Muscle layer of colon (tissue), 2 donors: ENCODE measurements at regions not wholly inside any gene's neighbourhood (a gene's known extent, or its start where the extent isn't known, plus 50 kb on each side); places are given as distances from the start of the nearest gene placed in this dataset.
"Not testable (repeated sequence)": the region's sequence is repeated elsewhere in the genome, so short reads cannot be mapped to it uniquely, and the experiment has no call there.

ENCODE experiments used
- H3K27ac ChIP-seq: one replicate; pipeline ENCODE4 v1.7.0; 2013; ENCODE audit warnings: low read depth, mild to moderate bottlenecking, low read length, moderate library complexity
- H3K27me3 ChIP-seq, 2 donors: one replicate each; pipeline ENCODE4 v1.7.0; 2013; ENCODE audit warnings: low read length in 2 of 2, mild to moderate bottlenecking in 2 of 2; ENCODE audit not compliant: insufficient read depth in 2 of 2, control insufficient read depth in 1 of 2
- H3K36me3 ChIP-seq: one replicate; pipeline ENCODE4 v1.7.0; 2013; ENCODE audit warnings: mild to moderate bottlenecking, low read length; ENCODE audit not compliant: insufficient read depth
- H3K4me1 ChIP-seq: one replicate; pipeline ENCODE4 v1.7.0; 2013; ENCODE audit warnings: mild to moderate bottlenecking, low read length; ENCODE audit not compliant: insufficient read depth
- H3K4me3 ChIP-seq, 2 donors: one replicate each; pipeline ENCODE4 v1.7.0; 2013; ENCODE audit warnings: low read length in 2 of 2, low read depth in 1 of 2, mild to moderate bottlenecking in 1 of 2, moderate library complexity in 1 of 2
- H3K9ac ChIP-seq: one replicate; pipeline ENCODE4 v1.7.0; 2013; ENCODE audit warnings: low read length
- H3K9me3 ChIP-seq: one replicate; pipeline ENCODE4 v1.7.0; 2013; ENCODE audit warnings: mild to moderate bottlenecking, low read length
- donor health status: abdominal sarcoma.
- donor health status: Adenocarcinoma of cecum.

GRCh38 chr14:58918066-58918738 is 270.3 kb upstream of the DAAM1 start:
- H3K4me3 ChIP-seq: no peak overlapping the region
- H3K9ac ChIP-seq: no peak overlapping the region
- H3K27me3 ChIP-seq: no peaks in the 10 kb centered on the region
- no peaks in the 10 kb centered on the region for H3K4me1 ChIP-seq
- H3K27ac ChIP-seq: no peak overlapping the region
- no peaks in the 10 kb centered on the region for H3K9me3 ChIP-seq
- H3K36me3 ChIP-seq: no peaks in the 10 kb centered on the region

GRCh38 chr14:58919217-58919616 is 269.2 kb upstream of the DAAM1 start:
- no peaks in the 10 kb centered on the region for H3K36me3 ChIP-seq
- H3K9ac ChIP-seq: no peak overlapping the region
- H3K4me1 ChIP-seq: no peaks in the 10 kb centered on the region
- no peaks in the 10 kb centered on the region for H3K27me3 ChIP-seq
- H3K4me3 ChIP-seq: no peak overlapping the region
- no peaks in the 10 kb centered on the region for H3K9me3 ChIP-seq
- no peak overlapping the region for H3K27ac ChIP-seq

- H3K9ac ChIP-seq: no peak overlapping the region
- H3K4me1 ChIP-seq: no peaks in the 10 kb centered on the region
- H3K27ac ChIP-seq: no peak overlapping the region
- H3K36me3 ChIP-seq: no peaks in the 10 kb centered on the region
- H3K27me3 ChIP-seq: no peaks in the 10 kb centered on the region
- H3K9me3 ChIP-seq: no peaks in the 10 kb centered on the region
- no peak overlapping the region for H3K4me3 ChIP-seq
These were observed 268.2 kb upstream of the DAAM1 start for GRCh38 chr14:58920230-58920629.

GRCh38 chr14:58922201-58922940 is 266.1 kb upstream of the DAAM1 start:
- H3K27ac ChIP-seq, H3K4me3 ChIP-seq, H3K4me1 ChIP-seq, H3K9me3 ChIP-seq, H3K27me3 ChIP-seq, H3K9ac ChIP-seq, H3K36me3 ChIP-seq: not testable (repeated sequence)

GRCh38 chr14:58923751-58924405 is 264.6 kb upstream of the DAAM1 start:
- no peak overlapping the region for H3K27ac ChIP-seq
- H3K4me1 ChIP-seq: no peaks in the 10 kb centered on the region
- H3K4me3 ChIP-seq: no peak overlapping the region
- H3K36me3 ChIP-seq: no peaks in the 10 kb centered on the region
- H3K9me3 ChIP-seq: no peaks in the 10 kb centered on the region
- no peak overlapping the region for H3K9ac ChIP-seq
- no peaks in the 10 kb centered on the region for H3K27me3 ChIP-seq

GRCh38 chr14:58941629-58942028 is 246.8 kb upstream of the DAAM1 start:
- Histone ChIP-seq H3K27ac (no peak overlapping the region), H3K27me3 (no peaks in the 10 kb centered on the region), H3K9ac (no peak overlapping the region), H3K36me3 (no peaks in the 10 kb centered on the region), H3K9me3 (no peaks in the 10 kb centered on the region), H3K4me1 (peaks cover 21% of the 10 kb centered on the region), H3K4me3 (no peak overlapping the region)

- Histone ChIP-seq H3K4me3 (no peak overlapping the region), H3K9me3 (no peaks in the 10 kb centered on the region), H3K9ac (no peak overlapping the region), H3K27me3 (no peaks in the 10 kb centered on the region), H3K36me3 (no peaks in the 10 kb centered on the region), H3K4me1 (peaks cover 21% of the 10 kb centered on the region), H3K27ac (no peak overlapping the region)
These were observed 246.0 kb upstream of the DAAM1 start for GRCh38 chr14:58942516-58942915.

- Histone ChIP-seq H3K4me1 (peaks cover 21% of the 10 kb centered on the region), H3K27me3 (no peaks in the 10 kb centered on the region), H3K4me3 (no peak overlapping the region), H3K9ac (no peak overlapping the region), H3K36me3 (no peaks in the 10 kb centered on the region), H3K9me3 (no peaks in the 10 kb centered on the region), H3K27ac (no peak overlapping the region)
These were observed 244.0 kb upstream of the DAAM1 start for GRCh38 chr14:58944343-58944967.

GRCh38 chr14:58944968-58945356 is 243.5 kb upstream of the DAAM1 start:
- H3K4me3 ChIP-seq: no peak overlapping the region
- no peak overlapping the region for H3K27ac ChIP-seq
- no peak overlapping the region for H3K9ac ChIP-seq
- H3K9me3 ChIP-seq: no peaks in the 10 kb centered on the region
- H3K27me3 ChIP-seq: no peaks in the 10 kb centered on the region
- H3K4me1 ChIP-seq: peaks cover 21% of the 10 kb centered on the region
- no peaks in the 10 kb centered on the region for H3K36me3 ChIP-seq

GRCh38 chr14:58946431-58946830 is 242.0 kb upstream of the DAAM1 start:
- no peak overlapping the region for H3K9ac ChIP-seq
- peaks cover 18% of the 10 kb centered on the region for H3K4me1 ChIP-seq
- H3K27ac ChIP-seq: no peak overlapping the region
- H3K4me3 ChIP-seq: no peak overlapping the region
- no peaks in the 10 kb centered on the region for H3K36me3 ChIP-seq
- no peaks in the 10 kb centered on the region for H3K27me3 ChIP-seq
- no peaks in the 10 kb centered on the region for H3K9me3 ChIP-seq

GRCh38 chr14:58947156-58947555 is 241.3 kb upstream of the DAAM1 start:
- Histone ChIP-seq H3K4me1 (peaks cover 11% of the 10 kb centered on the region), H3K27ac (no peak overlapping the region), H3K9ac (no peak overlapping the region), H3K9me3 (no peaks in the 10 kb centered on the region), H3K27me3 (no peaks in the 10 kb centered on the region), H3K4me3 (no peak overlapping the region), H3K36me3 (no peaks in the 10 kb centered on the region)
